OCI-LY7 (cell line): ENCODE measurements at regions not wholly inside any gene's neighbourhood (a gene's known extent, or its start where the extent isn't known, plus 50 kb on each side); places are given as distances from the start of the nearest gene placed in this dataset.

Experiments
- BruUV-seq: library from RNA; stranded (reverse); fragments of 400-500 nt; replicated peaks from 2 replicates; lab custom pipeline; 2021; lab: Mats Ljungman, UMichigan
- CTCF ChIA-PET: fragments of 300-600 bp; sonication (Branson Sonifier 250); formaldehyde crosslinking; loops from one replicate; lab custom pipeline; 2022; ENCODE audit warnings: antibody characterized with exemption; ENCODE audit not compliant: unreplicated experiment; lab: Charles Lee
- POLR2A ChIA-PET: fragments of 300-600 bp; sonication (Branson Sonifier 250); formaldehyde crosslinking; loops from one replicate; lab custom pipeline; 2022; ENCODE audit warnings: antibody characterized with exemption; lab: Charles Lee
- DNase-seq: peaks from one replicate; pipeline ENCODE4 v3.0.0-alpha.2; 2015; ENCODE audit warnings: low spot score
- H2AFZ ChIP-seq: fragments of 200-600 bp; sonication (generic), shearing (Covaris generic); 2 replicates; pipeline ENCODE4 v1.6.1; 2014; ENCODE audit warnings: mild to moderate bottlenecking, antibody characterized with exemption, low read length, moderate library complexity
- H3K27ac ChIP-seq: fragments of 200-600 bp; sonication (generic); 2 replicates; pipeline ENCODE4 v1.5.1; 2014; ENCODE audit warnings: mixed run types, low read depth, mild to moderate bottlenecking, moderate library complexity, low read length, inconsistent platforms; ENCODE audit not compliant: poor library complexity, severe bottlenecking
- H3K36me3 ChIP-seq: fragments of 200-600 bp; sonication (generic); 2 replicates; pipeline ENCODE4 v1.6.1; 2014; ENCODE audit warnings: mild to moderate bottlenecking, antibody characterized with exemption, low read length, moderate library complexity, mixed read lengths; ENCODE audit not compliant: insufficient read depth
- H3K4me1 ChIP-seq: fragments of 200-600 bp; sonication (generic); 2 replicates; pipeline ENCODE4 v1.5.1; 2014; ENCODE audit warnings: mild to moderate bottlenecking, low read length; ENCODE audit not compliant: insufficient read depth, poor library complexity, severe bottlenecking
- H3K4me2 ChIP-seq: fragments of 200-600 bp; sonication (generic); 2 replicates; pipeline ENCODE4 v1.6.1; 2014; ENCODE audit warnings: mild to moderate bottlenecking, low read length
- H3K4me3 ChIP-seq: fragments of 200-600 bp; sonication (generic); 2 replicates; pipeline ENCODE4 v1.5.1; 2014; ENCODE audit warnings: mild to moderate bottlenecking, low read depth, low read length; ENCODE audit not compliant: poor library complexity, severe bottlenecking
- H3K79me2 ChIP-seq: fragments of 200-600 bp; sonication (generic); 2 replicates; pipeline ENCODE4 v1.6.1; 2016; ENCODE audit warnings: low read depth, mild to moderate bottlenecking, low read length, moderate library complexity, mixed read lengths; ENCODE audit not compliant: insufficient read depth
- H3K9me2 ChIP-seq: fragments of 200-600 bp; sonication (generic); 2 replicates; pipeline ENCODE4 v1.6.1; 2016; ENCODE audit warnings: mild to moderate bottlenecking, low read length, mixed read lengths; ENCODE audit not compliant: insufficient read depth
- H3K9me3 ChIP-seq: fragments of 200-600 bp; sonication (generic); 2 replicates; pipeline ENCODE4 v1.6.1; 2014; ENCODE audit warnings: mild to moderate bottlenecking, mixed run types, low read length, mixed read lengths
- H4K20me1 ChIP-seq: fragments of 200-600 bp; sonication (generic); 2 replicates; pipeline ENCODE4 v1.6.1; 2014; ENCODE audit warnings: mild to moderate bottlenecking, antibody characterized with exemption, low read length, moderate library complexity, mixed read lengths; ENCODE audit not compliant: insufficient read depth
- CTCF ChIP-seq: fragments of 200-600 bp; sonication (generic); conservative IDR thresholded peaks from 2 replicates; pipeline ENCODE4 v1.5.1; 2014; ENCODE audit warnings: mild to moderate bottlenecking, antibody characterized with exemption, low read length, moderate library complexity, mixed read lengths
- EZH2phosphoT487 ChIP-seq: fragments of 200-600 bp; sonication (generic); IDR thresholded peaks from 2 replicates; pipeline ENCODE4 v1.6.1; 2018; ENCODE audit warnings: low read depth, borderline replicate concordance, mild to moderate bottlenecking, mixed run types, antibody characterized with exemption, low read length, moderate library complexity, mixed read lengths
- intact Hi-C: fragments of 100-400 bp; cut with micrococcal nuclease; formaldehyde crosslinking; loops from one replicate; pipeline ENCODE4 v1.10.0; 2022; ENCODE audit not compliant: unreplicated experiment

- ChIA-PET POLR2A (interaction anchor here (0.6 to 1.9 kb wide), 6 partner anchors 15 to 310 kb away, joined by 3 to 7 read pairs (median 4); no protein-coding TSS in a partner anchor), CTCF (interaction anchor here (4.0 kb wide), 1 partner anchor 53 kb away, joined by 18 read pairs; no protein-coding TSS in a partner anchor)
- no peak overlapping the region for H3K4me3 ChIP-seq
- H3K4me1 ChIP-seq, result peaks cover 86% of the 10 kb centered on the region
- peak; percentile 91 for DNase-seq
- no peaks in the 10 kb centered on the region for H3K79me2 ChIP-seq
- H3K4me2 ChIP-seq, result peak overlapping the region; percentile 58
- peak overlapping the region; percentile 35; the same call in 1 of the 2 replicates for H2AFZ ChIP-seq
- H3K9me2 ChIP-seq, result no peaks in the 10 kb centered on the region
- TF ChIP-seq CTCF, result no peak
- intact Hi-C loops, result loop anchor here (5.0 to 10.0 kb wide), 3 partner anchors 449 to 799 kb away; partner anchors contain the start of gene C16orf74
- no peaks in the 10 kb centered on the region for H3K36me3 ChIP-seq
- peak overlapping the region; percentile 96 for H3K27ac ChIP-seq
- BruUV-seq, result no TSS peak
- no peaks in the 10 kb centered on the region for H3K9me3 ChIP-seq
- no peaks in the 10 kb centered on the region for H4K20me1 ChIP-seq
Measured at GRCh38 chr16:85306071-85306792, 194.0 kb upstream of the CIBAR2 start.

GRCh38 chr16:85306793-85307551, 194.7 kb upstream of the CIBAR2 start:
- H3K4me1 ChIP-seq, result peaks cover 93% of the 10 kb centered on the region
- TF ChIP-seq EZH2phosphoT487, result no peak
- no peak for TF ChIP-seq CTCF
- H3K79me2 ChIP-seq, result no peaks in the 10 kb centered on the region
- no peak overlapping the region for H3K4me3 ChIP-seq
- CTCF ChIA-PET, result interaction anchor here (4.0 kb wide), 1 partner anchor 54 kb away, joined by 18 read pairs; no protein-coding TSS in a partner anchor
- H3K9me2 ChIP-seq, result no peaks in the 10 kb centered on the region
- peak overlapping the region; percentile 96 for H3K27ac ChIP-seq
- no TSS peak for BruUV-seq
- no peak overlapping the region for H2AFZ ChIP-seq
- H3K9me3 ChIP-seq, result no peaks in the 10 kb centered on the region
- POLR2A ChIA-PET, result interaction anchor here (0.6 to 1.9 kb wide), 6 partner anchors 15 to 310 kb away, joined by 3 to 7 read pairs (median 4); no protein-coding TSS in a partner anchor
- DNase-seq, result peak; percentile 40
- H3K36me3 ChIP-seq, result no peaks in the 10 kb centered on the region
- intact Hi-C loops, result loop anchor here (5.0 to 10.0 kb wide), 3 partner anchors 448 to 800 kb away; partner anchors contain the start of gene C16orf74
- H3K4me2 ChIP-seq, result peak overlapping the region; percentile 58
- no peaks in the 10 kb centered on the region for H4K20me1 ChIP-seq
